ENCODE measurements at regions not wholly inside any gene's neighbourhood (a gene's known extent, or its start where the extent isn't known, plus 50 kb on each side); places are given as distances from the start of the nearest gene placed in this dataset.
"Not testable (repeated sequence)": the region's sequence is repeated elsewhere in the genome, so short reads cannot be mapped to it uniquely, and the experiment has no call there.

DNA sequence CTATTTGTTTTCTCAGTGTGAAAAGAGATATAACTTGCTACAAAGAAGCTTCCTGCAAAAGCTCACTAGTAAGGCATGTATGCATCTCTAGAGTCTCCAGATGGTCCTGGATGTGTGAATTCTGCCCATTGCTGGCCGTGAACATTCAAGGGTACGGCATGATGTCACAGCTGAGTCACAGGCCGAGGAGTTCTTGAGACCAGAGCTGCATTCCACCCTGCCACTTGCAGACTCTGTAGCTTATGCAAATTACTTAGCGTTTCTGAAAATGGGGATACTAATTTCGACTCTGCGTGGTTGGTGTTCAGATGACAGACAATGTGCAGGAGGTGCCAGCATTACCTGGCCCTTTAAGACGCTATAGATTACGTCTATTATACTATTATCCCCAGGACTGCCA is 470.7 kb downstream of the ZNF536 start:
- no peak for DNase-seq (ENCODE audit: low spot score in 2 of 2, unreplicated experiment in 2 of 2)
- H3K27me3 Mint-ChIP-seq (ENCODE audit: low read depth) = no peaks in the 10 kb centered on the region
- H3K36me3 Mint-ChIP-seq = no peaks in the 10 kb centered on the region
- H3K4me1 Mint-ChIP-seq = no peaks in the 10 kb centered on the region
- no peak overlapping the region for H3K27ac Mint-ChIP-seq
- TF ChIP-seq, protein P1, sequence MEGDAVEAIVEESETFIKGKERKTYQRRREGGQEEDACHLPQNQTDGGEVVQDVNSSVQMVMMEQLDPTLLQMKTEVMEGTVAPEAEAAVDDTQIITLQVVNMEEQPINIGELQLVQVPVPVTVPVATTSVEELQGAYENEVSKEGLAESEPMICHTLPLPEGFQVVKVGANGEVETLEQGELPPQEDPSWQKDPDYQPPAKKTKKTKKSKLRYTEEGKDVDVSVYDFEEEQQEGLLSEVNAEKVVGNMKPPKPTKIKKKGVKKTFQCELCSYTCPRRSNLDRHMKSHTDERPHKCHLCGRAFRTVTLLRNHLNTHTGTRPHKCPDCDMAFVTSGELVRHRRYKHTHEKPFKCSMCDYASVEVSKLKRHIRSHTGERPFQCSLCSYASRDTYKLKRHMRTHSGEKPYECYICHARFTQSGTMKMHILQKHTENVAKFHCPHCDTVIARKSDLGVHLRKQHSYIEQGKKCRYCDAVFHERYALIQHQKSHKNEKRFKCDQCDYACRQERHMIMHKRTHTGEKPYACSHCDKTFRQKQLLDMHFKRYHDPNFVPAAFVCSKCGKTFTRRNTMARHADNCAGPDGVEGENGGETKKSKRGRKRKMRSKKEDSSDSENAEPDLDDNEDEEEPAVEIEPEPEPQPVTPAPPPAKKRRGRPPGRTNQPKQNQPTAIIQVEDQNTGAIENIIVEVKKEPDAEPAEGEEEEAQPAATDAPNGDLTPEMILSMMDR (IDR thresholded peaks at IDR 0.05; ENCODE audit: unreplicated experiment) = no peak
- H3K4me3 Mint-ChIP-seq = no peak overlapping the region
- peaks cover 11% of the 10 kb centered on the region for H3K9me3 Mint-ChIP-seq

DNA sequence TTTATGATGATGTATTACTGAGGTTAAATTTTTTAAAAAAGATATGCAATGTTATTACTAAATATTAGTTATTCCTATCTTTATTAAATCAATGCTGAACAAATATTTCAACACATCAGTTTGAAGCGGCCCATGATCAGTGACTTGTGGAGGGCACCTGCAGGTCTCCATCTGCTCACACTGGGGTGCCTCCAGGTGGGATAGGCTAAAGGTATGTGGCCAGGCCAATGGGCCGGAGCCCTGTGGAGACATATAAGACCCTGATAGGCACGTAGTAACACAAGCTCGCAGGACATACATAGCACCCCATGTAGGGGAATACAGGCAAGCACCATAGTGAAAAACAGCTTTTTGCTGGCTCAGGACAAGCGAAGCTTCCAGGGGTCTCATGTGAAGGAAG is 469.8 kb downstream of the ZNF536 start:
- no peaks in the 10 kb centered on the region for H3K27me3 Mint-ChIP-seq (ENCODE audit: low read depth)
- DNase-seq (ENCODE audit: low spot score in 2 of 2, unreplicated experiment in 2 of 2) = no peak
- peaks cover 14% of the 10 kb centered on the region for H3K9me3 Mint-ChIP-seq
- H3K4me3 Mint-ChIP-seq = no peak overlapping the region
- TF ChIP-seq, protein P1 (IDR thresholded peaks at IDR 0.05; ENCODE audit: unreplicated experiment) = no peak
- no peak overlapping the region for H3K27ac Mint-ChIP-seq
- no peaks in the 10 kb centered on the region for H3K36me3 Mint-ChIP-seq
- H3K4me1 Mint-ChIP-seq = no peaks in the 10 kb centered on the region

DNA sequence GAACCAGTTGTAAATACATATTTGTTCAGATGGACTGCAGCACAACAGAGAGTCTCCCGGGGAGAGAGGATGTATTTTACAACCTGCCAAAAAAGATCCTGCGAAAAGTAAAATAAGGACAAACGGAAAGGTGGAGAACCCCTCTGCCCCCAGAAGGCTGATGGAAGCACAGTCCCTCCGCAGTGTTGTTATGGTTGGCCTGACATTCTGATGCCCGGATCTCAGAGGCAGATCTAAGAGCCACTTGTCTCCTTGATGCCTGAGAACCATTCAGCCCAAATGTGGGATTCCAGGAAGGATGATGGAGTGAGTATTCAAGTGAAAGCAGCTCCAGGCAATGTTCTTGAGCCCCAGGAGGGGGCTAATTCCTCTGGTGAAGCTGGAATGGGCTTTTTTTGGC is 458.7 kb downstream of the ZNF536 start:
- TF ChIP-seq, protein P1 (IDR thresholded peaks at IDR 0.05; ENCODE audit: unreplicated experiment) = no peak
- H3K27ac Mint-ChIP-seq = no peak overlapping the region
- no peak overlapping the region for H3K4me3 Mint-ChIP-seq
- H3K9me3 Mint-ChIP-seq = peaks cover 13% of the 10 kb centered on the region
- DNase-seq (ENCODE audit: low spot score in 2 of 2, unreplicated experiment in 2 of 2) = no peak
- H3K27me3 Mint-ChIP-seq (ENCODE audit: low read depth) = no peaks in the 10 kb centered on the region
- no peaks in the 10 kb centered on the region for H3K4me1 Mint-ChIP-seq
- H3K36me3 Mint-ChIP-seq = no peaks in the 10 kb centered on the region

DNA sequence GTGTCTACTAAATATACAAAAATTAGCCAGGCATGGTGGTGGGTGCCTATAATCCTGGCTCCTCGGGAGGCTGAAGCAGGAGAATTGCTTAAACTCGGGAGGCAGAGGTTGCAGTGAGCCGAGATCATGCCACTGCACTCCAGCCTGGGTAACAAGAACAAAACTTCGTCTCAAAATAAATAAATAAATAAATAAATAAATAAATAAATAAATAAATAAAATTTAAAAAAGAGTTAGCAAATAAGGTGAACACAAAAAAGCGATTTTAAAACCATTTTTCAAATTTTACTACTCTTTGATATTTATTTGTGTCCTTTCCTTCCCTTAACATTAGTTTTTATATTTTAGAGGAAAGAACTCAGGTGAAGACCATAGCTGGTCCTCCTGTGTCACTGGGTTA is 453.3 kb downstream of the ZNF536 start:
- H3K4me3 Mint-ChIP-seq; H3K4me1 Mint-ChIP-seq; H3K36me3 Mint-ChIP-seq; DNase-seq (ENCODE audit: low spot score in 2 of 2, unreplicated experiment in 2 of 2); H3K27me3 Mint-ChIP-seq (ENCODE audit: low read depth); H3K27ac Mint-ChIP-seq: not testable (repeated sequence)
- peaks cover 18% of the 10 kb centered on the region for H3K9me3 Mint-ChIP-seq

DNA sequence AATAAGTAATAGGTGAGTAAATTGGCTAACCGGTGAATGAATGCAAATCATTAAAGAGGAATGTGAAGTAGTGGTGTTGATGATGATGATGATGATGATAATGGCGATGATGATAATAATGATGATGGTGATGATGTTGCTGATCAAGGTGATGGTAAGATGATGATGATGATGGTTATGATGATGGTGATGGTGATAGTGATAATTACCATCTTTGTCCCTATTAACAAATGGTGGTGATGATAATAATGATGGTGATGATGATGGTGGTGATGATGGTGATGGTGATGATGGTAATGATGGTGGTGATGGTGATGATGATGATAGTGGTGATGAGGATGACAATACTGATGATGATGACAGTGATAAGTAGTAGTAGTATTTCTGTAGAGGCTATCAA is 452.6 kb downstream of the ZNF536 start:
- Mint-ChIP-seq H3K27ac (no peak overlapping the region), H3K4me3 (no peak overlapping the region), H3K36me3 (no peaks in the 10 kb centered on the region), H3K9me3 (peaks cover 18% of the 10 kb centered on the region), H3K27me3 (ENCODE audit: low read depth) (peaks cover 5% of the 10 kb centered on the region), H3K4me1 (no peaks in the 10 kb centered on the region)
- DNase-seq (ENCODE audit: low spot score in 2 of 2, unreplicated experiment in 2 of 2) = no peak
- TF ChIP-seq, protein P1 (IDR thresholded peaks at IDR 0.05; ENCODE audit: unreplicated experiment) = no peak

DNA sequence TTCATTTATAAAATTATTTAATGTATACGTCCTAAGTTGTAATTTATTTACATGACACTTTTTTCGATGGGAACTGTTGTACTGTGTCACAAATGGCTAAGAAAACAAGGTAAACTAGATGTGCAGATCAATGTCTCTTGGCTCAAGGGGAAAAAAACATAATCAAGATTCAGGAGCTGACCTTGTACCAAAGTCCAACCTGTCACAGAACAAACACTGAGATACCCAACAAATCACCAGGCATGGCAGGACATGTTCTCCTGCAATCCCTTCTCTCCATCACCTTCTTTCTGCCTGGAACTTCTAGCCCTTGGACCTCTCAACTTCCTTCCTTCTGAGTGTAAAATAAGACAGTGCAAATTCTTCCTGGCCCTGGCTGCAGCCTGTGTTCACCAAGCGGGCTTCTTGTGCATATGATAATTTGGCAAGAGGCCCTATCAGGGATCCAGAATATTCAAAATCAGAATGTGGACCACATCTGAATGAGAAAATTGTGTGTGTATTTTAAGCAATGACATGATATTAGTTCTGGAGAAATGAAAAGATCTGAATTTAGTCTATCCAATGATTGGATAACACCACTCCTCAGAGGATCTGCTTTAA is 445.9 kb downstream of the ZNF536 start:
- Mint-ChIP-seq H3K4me1 (no peaks in the 10 kb centered on the region), H3K9me3 (peaks cover 5% of the 10 kb centered on the region), H3K27ac (no peak overlapping the region), H3K27me3 (ENCODE audit: low read depth) (peaks cover 36% of the 10 kb centered on the region), H3K4me3 (no peak overlapping the region), H3K36me3 (no peaks in the 10 kb centered on the region)
- TF ChIP-seq, protein P1 (IDR thresholded peaks at IDR 0.05; ENCODE audit: unreplicated experiment) = no peak
- DNase-seq (ENCODE audit: low spot score in 2 of 2, unreplicated experiment in 2 of 2) = no peak

Measured in mesothelial cell of epicardium (in vitro differentiated cells).